NCI-H345 treated with DMSO at 0.1 percent for 48 hours (cell line): ENCODE measurements at regions not wholly inside any gene's neighbourhood (a gene's known extent, or its start where the extent isn't known, plus 50 kb on each side); places are given as distances from the start of the nearest gene placed in this dataset.

Experiments
- DNase-seq: peaks from one replicate; lab custom pipeline; 2025; ENCODE audit not compliant: unreplicated experiment; lab: John Stamatoyannopoulos, UW

DNA sequence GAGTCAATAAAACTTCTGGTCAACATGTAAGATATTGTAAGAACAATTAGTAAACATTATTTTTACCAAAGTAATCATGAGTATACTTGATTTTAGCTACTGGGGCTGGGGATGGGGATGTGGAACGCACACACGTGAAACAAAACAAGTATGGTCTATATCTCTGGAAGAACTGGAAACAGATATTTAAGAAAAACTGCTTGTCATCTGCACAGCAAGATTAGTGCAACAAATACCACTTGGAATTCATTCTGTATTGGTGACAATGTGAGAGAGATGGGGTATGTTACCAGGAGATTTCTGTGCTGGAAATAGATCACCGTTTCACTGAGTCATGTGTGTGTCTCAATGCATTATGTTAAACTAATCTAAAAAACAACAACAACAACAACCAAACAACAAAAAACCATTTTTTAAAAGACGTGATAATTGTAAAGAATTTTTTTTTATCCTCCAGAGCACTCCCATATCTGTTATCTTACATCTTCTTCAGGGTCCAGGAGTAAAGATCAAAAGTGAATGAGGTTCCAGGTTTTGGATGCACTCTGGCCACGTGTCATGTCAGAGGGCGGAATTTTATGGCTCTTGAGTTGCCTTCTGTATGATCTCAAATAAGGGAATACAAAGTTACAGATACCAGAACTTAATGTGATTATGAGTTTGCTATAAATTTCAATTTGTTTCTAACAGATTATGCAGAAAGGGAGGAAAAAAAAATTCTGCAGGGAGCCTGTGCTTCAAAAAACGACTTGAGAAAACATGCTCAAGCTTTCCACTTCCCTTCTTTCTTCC, 153.0 kb downstream of the BBOX1 start:
- no peak for DNase-seq

DNA sequence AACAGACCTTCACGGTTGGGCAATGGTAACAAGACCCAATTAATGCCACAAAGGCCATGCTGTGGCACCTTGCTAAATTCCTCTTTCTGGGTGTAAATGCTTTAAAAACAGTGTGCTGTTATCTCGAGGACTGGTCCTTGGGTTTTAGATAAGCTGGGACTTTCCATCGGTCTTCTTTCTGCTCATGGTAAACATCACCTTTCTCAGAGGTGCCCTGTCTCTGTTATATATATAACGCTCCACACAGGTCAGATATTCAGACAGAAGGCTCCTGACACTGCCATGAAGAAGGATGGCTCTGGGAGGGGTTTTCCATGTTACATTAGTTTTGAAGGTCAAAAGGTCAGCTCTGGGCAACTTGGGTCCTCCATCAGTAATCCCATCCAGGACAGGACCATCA, 151.6 kb downstream of the BBOX1 start:
- no peak for DNase-seq

DNA sequence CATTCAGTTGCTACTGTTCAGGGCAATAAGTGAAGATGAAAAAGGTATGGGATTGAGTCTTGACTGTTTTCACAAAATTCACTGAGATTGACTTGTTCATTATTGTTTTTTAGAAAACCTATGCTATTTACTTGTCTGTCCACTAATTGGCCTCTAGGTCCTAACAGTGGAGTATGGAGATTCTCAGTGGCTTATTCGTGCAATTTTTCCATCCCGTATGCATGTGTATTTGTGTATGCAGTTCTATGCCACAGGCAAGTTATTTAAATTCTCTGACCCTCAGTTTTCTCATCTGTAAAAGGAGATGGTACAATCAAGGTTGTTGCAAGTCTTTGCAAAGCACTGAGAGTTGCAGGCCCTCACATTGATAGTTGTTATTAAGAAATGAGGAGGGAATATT, 151.0 kb downstream of the BBOX1 start:
- DNase-seq: no peak

DNA sequence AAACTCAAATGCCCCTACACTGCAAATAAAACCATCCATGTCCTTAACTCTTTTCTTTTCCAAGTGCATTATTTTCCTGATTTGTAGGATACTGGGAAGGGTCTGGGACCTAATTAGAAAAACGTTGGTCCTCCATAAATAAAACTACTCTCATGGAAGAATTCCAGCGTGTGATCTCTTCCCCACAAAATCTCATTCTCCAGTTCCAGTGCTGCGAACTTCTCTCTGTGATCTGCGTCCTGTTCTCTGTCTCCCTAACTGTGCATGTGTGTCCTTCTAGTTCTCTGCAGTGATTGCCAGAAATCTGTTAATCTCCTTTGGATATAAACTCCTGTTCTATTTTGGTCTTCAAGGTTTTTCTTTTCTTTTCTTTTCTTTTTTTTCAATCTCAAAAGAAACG, 148.1 kb downstream of the BBOX1 start:
- no peak for DNase-seq

DNA sequence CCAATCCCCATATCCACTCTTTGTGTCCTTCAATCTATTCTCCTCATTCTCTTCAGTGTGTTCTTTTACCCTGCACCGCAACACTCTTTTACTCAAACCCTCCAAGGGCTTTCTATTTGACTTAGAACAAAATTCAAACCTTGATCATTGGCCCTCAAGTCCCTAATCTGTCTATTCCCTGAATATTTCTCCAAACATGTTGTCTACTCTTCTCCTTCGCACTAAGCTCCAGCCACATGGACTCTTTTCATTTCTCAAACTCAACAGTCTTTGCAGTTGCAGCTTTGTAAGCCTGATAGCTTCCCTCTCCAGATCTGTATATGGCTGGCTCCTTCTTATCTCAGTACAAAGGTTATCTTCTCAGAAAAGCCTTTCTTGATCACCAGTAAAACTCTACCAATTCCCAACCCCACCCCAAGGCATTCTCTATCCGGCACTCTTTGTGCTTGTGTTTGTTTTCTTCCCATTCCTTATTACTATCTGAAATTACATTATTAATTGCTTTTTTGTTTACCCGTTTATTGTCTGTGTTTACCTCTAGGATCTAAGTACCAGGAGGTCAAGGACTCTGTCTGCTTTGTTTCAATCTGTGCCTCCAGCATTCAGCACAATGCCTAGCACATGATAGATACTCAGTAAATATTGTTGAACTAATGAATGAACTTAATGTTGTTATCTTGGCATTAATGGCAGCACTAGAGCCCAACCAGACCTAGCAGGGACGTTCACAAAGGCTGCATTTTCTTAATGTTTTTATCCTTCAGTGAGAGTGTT, 147.4 kb downstream of the BBOX1 start:
- no peak for DNase-seq

DNA sequence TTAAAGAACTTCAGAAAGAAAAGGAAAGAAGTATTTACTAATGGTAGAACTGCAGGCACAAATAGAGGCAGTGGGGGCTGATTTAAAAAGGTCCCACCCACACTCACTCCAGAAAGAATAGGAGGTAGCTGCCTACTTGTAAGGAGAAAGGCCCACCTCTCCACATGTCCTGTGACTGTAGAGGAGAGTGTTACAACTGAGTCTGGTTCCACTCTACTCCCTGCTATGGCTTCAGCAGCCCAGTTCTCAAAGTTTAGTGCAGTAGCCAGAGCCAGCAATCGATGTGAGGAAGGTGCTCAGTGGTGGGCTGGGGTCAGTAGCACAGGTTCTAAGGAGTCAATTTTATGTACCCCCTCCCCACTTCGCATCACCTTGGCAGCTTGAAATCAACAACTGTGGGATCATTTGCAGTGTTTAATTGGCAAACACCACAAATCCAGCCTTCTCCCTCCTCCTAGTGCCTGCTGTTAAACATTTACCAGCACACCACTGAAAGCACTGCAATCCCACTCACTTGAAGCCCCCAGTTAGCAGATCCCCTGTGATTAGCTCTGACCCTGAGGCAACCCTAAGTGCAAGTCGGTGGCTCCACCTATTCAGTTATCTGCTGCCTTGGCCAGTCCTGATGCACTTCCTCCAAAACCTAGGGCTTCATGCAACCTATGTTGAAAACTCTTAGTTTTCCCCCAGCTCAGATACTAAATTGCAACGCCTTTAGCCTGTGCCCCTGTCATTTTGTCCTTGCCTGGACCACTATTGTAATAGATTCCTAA, 146.6 kb downstream of the BBOX1 start:
- DNase-seq: no peak

DNA sequence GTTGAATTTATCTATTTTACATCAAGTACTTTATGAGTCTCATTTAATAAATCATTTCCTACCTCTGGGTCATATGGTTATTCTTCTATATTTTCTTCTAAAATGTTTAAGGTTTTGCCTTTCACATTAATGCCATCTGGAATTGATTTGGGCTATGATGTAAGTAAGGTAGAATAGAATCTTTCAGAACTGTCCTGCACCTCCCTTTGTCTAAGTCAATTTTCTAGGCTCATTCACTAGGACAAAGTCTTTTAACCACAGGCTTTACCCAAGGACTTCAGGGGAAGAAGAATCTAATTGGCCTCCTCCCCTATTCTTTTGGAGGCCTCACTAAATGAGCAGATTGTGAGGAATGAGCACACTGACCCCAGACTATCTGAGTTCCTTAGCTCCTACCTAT, 146.0 kb downstream of the BBOX1 start:
- no peak for DNase-seq

DNA sequence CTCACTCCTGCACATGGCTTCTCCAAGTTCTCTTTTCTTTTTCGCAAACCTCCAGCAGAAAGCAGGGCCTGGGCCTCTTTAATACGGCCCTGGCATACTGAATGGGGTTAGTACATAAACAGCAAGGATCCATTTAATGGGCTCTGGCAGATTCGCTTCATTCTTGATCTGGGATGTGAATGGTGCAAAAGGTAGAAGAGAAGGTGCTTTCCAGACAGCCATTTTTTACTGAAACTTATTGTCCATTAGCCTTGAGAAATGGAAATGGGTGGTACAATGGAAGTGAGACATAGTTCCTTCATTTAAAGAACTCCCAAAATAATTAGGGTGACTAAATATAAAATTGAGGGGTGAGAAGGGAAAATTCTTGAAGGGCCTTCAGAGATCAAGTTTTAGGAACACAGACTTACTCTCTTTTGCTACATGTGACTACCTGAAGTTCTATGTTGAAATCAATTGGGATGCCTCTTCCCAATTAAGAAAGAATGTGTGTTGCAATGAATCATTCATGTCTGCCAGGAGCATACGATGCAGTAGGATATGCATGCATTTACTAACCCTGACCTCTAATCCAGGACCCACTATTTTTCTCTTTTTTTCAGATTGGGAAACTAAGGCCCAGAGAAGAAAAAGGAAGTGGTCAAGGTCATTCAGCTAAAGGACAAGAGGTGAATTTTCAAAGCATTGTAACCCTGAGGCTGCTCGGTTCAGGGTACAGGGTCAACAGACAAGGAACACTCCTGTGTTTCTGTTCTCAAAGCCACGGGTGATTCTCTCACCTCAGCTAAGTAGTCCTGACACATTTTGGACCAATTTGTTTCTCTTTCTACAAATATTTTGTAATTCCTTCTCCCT, 144.1 kb downstream of the BBOX1 start:
- DNase-seq: no peak

DNA sequence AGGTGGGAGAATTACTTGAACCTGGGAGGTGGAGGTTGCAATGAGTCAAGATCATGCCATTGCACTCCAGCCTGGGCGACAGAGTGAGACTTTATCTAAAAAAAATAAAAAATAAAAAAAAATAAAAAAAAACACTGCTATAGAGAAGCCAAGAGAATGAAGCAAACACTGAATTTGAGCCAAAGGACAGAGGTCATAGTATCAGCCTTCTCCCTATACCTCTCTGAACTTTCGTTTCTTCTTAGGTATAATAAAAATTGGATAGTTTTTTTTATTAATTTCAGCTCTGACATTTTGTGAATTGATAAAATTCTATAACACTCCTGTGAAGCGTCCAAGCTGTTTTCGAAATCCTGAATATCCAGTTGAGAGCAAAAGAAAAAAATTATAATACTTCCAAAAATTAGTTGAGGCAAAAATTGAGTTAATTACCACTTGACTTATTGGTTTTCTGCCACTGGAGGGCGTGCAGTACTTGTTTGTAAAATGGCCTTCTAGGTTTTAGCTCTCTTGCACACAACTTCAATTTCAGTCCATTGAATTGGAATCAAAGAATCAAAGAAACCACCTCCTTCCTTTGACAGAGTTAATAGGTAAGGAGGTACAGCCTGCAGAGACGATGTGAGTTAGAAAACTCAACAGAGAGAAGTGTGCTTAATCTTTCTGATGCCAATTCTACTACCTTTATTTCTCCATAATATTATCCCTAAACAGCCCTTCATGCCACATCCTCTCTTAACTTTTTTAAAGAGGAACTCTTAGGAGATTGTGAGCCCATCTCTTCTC, 143.2 kb downstream of the BBOX1 start:
- DNase-seq: peak; percentile 74

DNA sequence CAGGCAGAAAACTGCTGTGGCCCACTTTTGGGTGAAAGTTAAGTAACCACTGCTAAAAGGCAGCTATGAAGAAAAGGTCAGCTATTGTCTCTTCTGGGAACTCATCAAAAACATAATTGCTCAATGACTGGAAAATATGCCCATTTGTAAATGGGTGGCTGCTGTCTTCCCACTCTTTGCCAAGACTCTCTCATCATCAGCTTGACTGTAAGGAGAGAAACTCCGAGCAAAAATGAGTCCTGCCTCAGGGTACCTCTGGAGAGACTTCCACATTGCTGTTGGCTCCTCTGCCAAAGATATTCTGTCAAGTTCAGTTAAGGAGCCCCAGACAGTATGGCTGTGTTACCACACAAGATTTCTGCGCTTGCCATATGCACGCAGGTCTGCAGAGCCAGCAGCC, 138.7 kb downstream of the BBOX1 start:
- no peak for DNase-seq

DNA sequence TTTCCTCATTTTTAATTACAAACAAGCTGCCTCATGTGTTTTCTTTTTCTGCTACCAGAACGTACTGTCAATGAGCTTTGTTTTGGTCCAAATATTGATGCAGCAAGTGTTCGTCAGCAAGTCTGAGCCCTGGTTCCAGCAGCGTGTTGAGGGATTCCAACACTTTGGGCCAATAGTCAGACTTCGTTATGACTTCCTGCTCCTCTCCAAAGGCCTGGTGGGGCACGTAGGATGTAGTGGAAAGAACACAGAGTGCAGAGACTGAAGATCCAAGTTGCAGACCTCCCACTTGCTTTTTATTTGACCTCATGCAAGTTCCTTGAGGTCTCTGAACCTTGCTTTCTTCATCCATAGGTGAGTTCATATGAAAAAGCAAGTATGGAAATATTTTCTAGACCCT, 138.2 kb downstream of the BBOX1 start:
- DNase-seq: no peak
